ENCODE measurements at regions not wholly inside any gene's neighbourhood (a gene's known extent, or its start where the extent isn't known, plus 50 kb on each side); places are given as distances from the start of the nearest gene placed in this dataset.

DNA sequence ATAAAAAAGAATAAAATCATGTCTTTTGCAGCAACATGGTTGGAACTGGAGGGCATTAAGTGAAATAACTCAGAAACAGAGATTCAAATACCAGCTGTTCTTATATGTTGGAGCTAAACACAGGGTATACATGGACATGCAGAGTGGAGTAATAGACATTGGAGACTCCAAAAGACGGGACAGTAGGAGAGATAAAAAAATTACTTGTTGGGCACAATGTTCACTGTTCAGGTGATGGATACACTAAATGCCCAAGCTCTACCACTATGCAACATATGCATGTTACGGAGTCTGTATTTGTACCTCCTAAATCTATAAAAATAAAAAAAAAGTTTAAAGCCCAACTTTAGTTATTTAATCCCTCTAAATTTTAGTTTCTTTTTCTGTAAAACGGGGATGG, 184.6 kb upstream of the TPK1 start:
- SMC1A ChIA-PET (ENCODE audit: uncharacterized antibody, unreplicated experiment): interaction anchor here (1.2 kb wide), 1 partner anchor 13 kb away, joined by 3 read pairs; no protein-coding TSS in a partner anchor
- no peak for ATAC-seq
- in situ Hi-C loops (cut with MboI): no loop called here

More for the DNA sequence above, 184.6 kb upstream of the TPK1 start:
- no peak for DNase-seq (ENCODE audit: low read depth, low spot score)
- ChIA-PET POLR2A (no interaction called here), CTCF (no interaction called here), RAD21 (ENCODE audit: unreplicated experiment) (no interaction called here)
- no TSS peak for BruUV-seq (replicated peaks)
- Histone ChIP-seq H3K27me3 (replicated peaks in 1 of 2; ENCODE audit: control insufficient read depth in 2 of 2, insufficient read depth in 2 of 2, low read length in 1 of 2) (no peaks in the 10 kb centered on the region), H3K9me3 (replicated peaks; ENCODE audit: control insufficient read depth, insufficient read depth, low read length) (no peaks in the 10 kb centered on the region), H3K4me2 (ENCODE audit: control insufficient read depth, insufficient read depth) (no peak overlapping the region), H3K36me3 (ENCODE audit: control insufficient read depth in 2 of 2, insufficient read depth in 2 of 2, low read length in 1 of 2) (no peaks in the 10 kb centered on the region), H4K20me1 (ENCODE audit: control insufficient read depth, insufficient read depth) (no peaks in the 10 kb centered on the region), H2AFZ (ENCODE audit: control insufficient read depth, low read depth, low read length) (no peak overlapping the region), H3K79me2 (ENCODE audit: control insufficient read depth, insufficient read depth, low read length) (no peaks in the 10 kb centered on the region), H3K4me3 (no peak overlapping the region), H3K4me1 (ENCODE audit: control insufficient read depth, insufficient read depth, low read length) (no peaks in the 10 kb centered on the region), H3K27ac (ENCODE audit: control insufficient read depth, insufficient read depth) (no peak overlapping the region), H3K9ac (ENCODE audit: control insufficient read depth, insufficient read depth, low read length) (no peak overlapping the region)
- WGBS (ENCODE audit: insufficient coverage, insufficient replicate concordance, low lambda C conversion rate, missing lambda C conversion rate): 34% methylated on average over 3 of the region's 3 CpGs
- intact Hi-C loops (cut with micrococcal nuclease; ENCODE audit: unreplicated experiment): no loop called here
- TF ChIP-seq POU2F2 (IDR thresholded peaks at IDR 0.05; ENCODE audit: borderline replicate concordance, low read depth, low read length) (no peak), ZNF207 (IDR thresholded peaks at IDR 0.05; ENCODE audit: borderline replicate concordance) (no peak), EED (IDR thresholded peaks at IDR 0.05; ENCODE audit: low read depth) (no peak), MYB (IDR thresholded peaks at IDR 0.05; ENCODE audit: borderline replicate concordance, low read depth, low read length) (no peak), NBN (IDR thresholded peaks at IDR 0.05) (no peak), NFYA (IDR thresholded peaks at IDR 0.05; ENCODE audit: borderline replicate concordance, low read depth, low read length) (no peak), CREM (IDR thresholded peaks at IDR 0.05; ENCODE audit: low read depth) (no peak), YY1 (IDR thresholded peaks at IDR 0.05; ENCODE audit: low read depth, low read length) (no peak), NFXL1 (IDR thresholded peaks at IDR 0.05; ENCODE audit: borderline replicate concordance) (no peak), POLR2A (IDR thresholded peaks at IDR 0.05; ENCODE audit: low read depth, low read length) (no peak), ZZZ3 (IDR thresholded peaks at IDR 0.05; ENCODE audit: control insufficient read depth, insufficient read length, low read depth) (no peak), ZNF24 (IDR thresholded peaks at IDR 0.05) (no peak)
- TF ChIP-seq, protein P1, sequence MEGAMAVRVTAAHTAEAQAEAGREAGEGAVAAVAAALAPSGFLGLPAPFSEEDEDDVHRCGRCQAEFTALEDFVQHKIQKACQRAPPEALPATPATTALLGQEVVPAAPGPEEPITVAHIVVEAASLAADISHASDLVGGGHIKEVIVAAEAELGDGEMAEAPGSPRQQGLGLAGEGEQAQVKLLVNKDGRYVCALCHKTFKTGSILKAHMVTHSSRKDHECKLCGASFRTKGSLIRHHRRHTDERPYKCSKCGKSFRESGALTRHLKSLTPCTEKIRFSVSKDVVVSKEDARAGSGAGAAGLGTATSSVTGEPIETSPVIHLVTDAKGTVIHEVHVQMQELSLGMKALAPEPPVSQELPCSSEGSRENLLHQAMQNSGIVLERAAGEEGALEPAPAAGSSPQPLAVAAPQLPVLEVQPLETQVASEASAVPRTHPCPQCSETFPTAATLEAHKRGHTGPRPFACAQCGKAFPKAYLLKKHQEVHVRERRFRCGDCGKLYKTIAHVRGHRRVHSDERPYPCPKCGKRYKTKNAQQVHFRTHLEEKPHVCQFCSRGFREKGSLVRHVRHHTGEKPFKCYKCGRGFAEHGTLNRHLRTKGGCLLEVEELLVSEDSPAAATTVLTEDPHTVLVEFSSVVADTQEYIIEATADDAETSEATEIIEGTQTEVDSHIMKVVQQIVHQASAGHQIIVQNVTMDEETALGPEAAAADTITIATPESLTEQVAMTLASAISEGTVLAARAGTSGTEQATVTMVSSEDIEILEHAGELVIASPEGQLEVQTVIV (IDR thresholded peaks at IDR 0.05; ENCODE audit: borderline replicate concordance, partially characterized antibody): no peak
- TF ChIP-seq, protein P2, sequence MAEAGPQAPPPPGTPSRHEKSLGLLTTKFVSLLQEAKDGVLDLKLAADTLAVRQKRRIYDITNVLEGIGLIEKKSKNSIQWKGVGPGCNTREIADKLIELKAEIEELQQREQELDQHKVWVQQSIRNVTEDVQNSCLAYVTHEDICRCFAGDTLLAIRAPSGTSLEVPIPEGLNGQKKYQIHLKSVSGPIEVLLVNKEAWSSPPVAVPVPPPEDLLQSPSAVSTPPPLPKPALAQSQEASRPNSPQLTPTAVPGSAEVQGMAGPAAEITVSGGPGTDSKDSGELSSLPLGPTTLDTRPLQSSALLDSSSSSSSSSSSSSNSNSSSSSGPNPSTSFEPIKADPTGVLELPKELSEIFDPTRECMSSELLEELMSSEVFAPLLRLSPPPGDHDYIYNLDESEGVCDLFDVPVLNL (IDR thresholded peaks at IDR 0.05; ENCODE audit: low read depth, low read length): no peak
- TF ChIP-seq, protein P3, sequence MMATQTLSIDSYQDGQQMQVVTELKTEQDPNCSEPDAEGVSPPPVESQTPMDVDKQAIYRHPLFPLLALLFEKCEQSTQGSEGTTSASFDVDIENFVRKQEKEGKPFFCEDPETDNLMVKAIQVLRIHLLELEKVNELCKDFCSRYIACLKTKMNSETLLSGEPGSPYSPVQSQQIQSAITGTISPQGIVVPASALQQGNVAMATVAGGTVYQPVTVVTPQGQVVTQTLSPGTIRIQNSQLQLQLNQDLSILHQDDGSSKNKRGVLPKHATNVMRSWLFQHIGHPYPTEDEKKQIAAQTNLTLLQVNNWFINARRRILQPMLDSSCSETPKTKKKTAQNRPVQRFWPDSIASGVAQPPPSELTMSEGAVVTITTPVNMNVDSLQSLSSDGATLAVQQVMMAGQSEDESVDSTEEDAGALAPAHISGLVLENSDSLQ (IDR thresholded peaks at IDR 0.05): no peak
- FAIRE-seq: no peak
